DND-41 (cell line): ENCODE measurements at regions not wholly inside any gene's neighbourhood (a gene's known extent, or its start where the extent isn't known, plus 50 kb on each side); places are given as distances from the start of the nearest gene placed in this dataset.

Experiments used
- EZH2 ChIP-seq: IDR thresholded peaks from 3 replicates; pipeline ENCODE4 v1.6.1; 2012; ENCODE audit warnings: borderline replicate concordance, low read depth, mild to moderate bottlenecking, moderate library complexity, low read length, inconsistent platforms; ENCODE audit not compliant: severe bottlenecking
- TF ChIP-seq, protein P1 (sequence below): IDR thresholded peaks from 2 replicates; pipeline ENCODE4 v1.5.1; 2012; ENCODE audit warnings: borderline replicate concordance, low read length, moderate library complexity, mild to moderate bottlenecking; ENCODE audit not compliant: poor library complexity, severe bottlenecking; ENCODE audit errors: extremely low read depth

GRCh38 chr3:17990390-17990789 lies 248.0 kb upstream of the TBC1D5 start:
- TF ChIP-seq, protein P1, sequence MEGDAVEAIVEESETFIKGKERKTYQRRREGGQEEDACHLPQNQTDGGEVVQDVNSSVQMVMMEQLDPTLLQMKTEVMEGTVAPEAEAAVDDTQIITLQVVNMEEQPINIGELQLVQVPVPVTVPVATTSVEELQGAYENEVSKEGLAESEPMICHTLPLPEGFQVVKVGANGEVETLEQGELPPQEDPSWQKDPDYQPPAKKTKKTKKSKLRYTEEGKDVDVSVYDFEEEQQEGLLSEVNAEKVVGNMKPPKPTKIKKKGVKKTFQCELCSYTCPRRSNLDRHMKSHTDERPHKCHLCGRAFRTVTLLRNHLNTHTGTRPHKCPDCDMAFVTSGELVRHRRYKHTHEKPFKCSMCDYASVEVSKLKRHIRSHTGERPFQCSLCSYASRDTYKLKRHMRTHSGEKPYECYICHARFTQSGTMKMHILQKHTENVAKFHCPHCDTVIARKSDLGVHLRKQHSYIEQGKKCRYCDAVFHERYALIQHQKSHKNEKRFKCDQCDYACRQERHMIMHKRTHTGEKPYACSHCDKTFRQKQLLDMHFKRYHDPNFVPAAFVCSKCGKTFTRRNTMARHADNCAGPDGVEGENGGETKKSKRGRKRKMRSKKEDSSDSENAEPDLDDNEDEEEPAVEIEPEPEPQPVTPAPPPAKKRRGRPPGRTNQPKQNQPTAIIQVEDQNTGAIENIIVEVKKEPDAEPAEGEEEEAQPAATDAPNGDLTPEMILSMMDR = no peak
- no peak for TF ChIP-seq EZH2
